Prostate gland (tissue), 2 donors: ENCODE measurements at regions not wholly inside any gene's neighbourhood (a gene's known extent, or its start where the extent isn't known, plus 50 kb on each side); places are given as distances from the start of the nearest gene placed in this dataset.

Experiments
- CTCF ChIP-seq, 4 experiments: fragments of 200-600 bp in 2 of 4; fragments of 450-650 bp in 2 of 4; sonication (generic) in 2 of 4; IDR thresholded peaks; 1 replicate in 3 of 4; 2 replicates in 1 of 4; pipeline ENCODE4 v1.5.1; 2016 to 2019; ENCODE audit warnings: antibody characterized with exemption in 4 of 4, mild to moderate bottlenecking in 2 of 4, moderate library complexity in 2 of 4
- POLR2A ChIP-seq: fragments of 450-650 bp; IDR thresholded peaks from one replicate; pipeline ENCODE4 v1.6.1; 2016; ENCODE audit warnings: antibody characterized with exemption, mild to moderate bottlenecking

- TF ChIP-seq CTCF (IDR thresholded peaks at IDR 0.05) (no peak), POLR2A (no peak)
These were observed 1354.3 kb upstream of the DIAPH2 start for GRCh38 chrX:95330292-95330691.
